ENCODE measurements at regions not wholly inside any gene's neighbourhood (a gene's known extent, or its start where the extent isn't known, plus 50 kb on each side); places are given as distances from the start of the nearest gene placed in this dataset.

DNA sequence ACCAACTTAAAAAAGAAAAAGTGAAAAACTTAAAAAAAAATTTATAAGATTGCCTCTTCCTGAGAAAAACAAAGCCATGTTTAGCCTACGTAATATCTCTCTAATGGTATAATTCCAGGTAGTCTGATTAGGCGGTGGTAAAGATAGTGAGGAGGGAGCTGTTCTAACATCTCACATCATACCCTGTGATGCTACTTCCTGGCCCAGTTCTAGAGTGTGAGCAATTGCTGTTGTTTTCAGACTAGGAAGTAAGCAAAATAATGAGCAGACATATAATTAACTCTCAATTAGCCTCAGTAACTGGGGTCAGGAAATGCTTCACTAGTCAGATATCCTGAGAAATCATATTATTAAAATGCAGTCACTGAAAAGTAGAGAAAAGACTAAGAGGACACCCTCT is 113.9 kb downstream of the PHLDA1 start:
- H3K27ac ChIP-seq, result no peak overlapping the region
- no peaks in the 10 kb centered on the region for H3K9me3 ChIP-seq
- WGBS, 5 donors, result 78 to 91% (median 88%) methylated on average over 2 of the region's 2 CpGs
- no peaks in the 10 kb centered on the region for H3K27me3 ChIP-seq (replicated peaks in 1 of 7)
- H3K36me3 ChIP-seq, result no peaks in the 10 kb centered on the region
- TF ChIP-seq POLR2AphosphoS5 (IDR thresholded peaks at IDR 0.05) (no peak), POLR2A (IDR thresholded peaks at IDR 0.05) (no peak)
- TF ChIP-seq, protein P1, sequence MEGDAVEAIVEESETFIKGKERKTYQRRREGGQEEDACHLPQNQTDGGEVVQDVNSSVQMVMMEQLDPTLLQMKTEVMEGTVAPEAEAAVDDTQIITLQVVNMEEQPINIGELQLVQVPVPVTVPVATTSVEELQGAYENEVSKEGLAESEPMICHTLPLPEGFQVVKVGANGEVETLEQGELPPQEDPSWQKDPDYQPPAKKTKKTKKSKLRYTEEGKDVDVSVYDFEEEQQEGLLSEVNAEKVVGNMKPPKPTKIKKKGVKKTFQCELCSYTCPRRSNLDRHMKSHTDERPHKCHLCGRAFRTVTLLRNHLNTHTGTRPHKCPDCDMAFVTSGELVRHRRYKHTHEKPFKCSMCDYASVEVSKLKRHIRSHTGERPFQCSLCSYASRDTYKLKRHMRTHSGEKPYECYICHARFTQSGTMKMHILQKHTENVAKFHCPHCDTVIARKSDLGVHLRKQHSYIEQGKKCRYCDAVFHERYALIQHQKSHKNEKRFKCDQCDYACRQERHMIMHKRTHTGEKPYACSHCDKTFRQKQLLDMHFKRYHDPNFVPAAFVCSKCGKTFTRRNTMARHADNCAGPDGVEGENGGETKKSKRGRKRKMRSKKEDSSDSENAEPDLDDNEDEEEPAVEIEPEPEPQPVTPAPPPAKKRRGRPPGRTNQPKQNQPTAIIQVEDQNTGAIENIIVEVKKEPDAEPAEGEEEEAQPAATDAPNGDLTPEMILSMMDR (IDR thresholded peaks at IDR 0.05 in 8 of 11, conservative IDR thresholded peaks at IDR 0.05 in 3 of 11), result no peak
- H3K4me1 ChIP-seq, result peaks cover 0 to 17% (median 12%) of the 10 kb centered on the region in 6 donors
- intact Hi-C loops (cut with DNase I; ENCODE audit: low total_unique reads), result no loop called here
- DNase-seq, result no peak
- H3K4me3 ChIP-seq, result no peak overlapping the region

DNA sequence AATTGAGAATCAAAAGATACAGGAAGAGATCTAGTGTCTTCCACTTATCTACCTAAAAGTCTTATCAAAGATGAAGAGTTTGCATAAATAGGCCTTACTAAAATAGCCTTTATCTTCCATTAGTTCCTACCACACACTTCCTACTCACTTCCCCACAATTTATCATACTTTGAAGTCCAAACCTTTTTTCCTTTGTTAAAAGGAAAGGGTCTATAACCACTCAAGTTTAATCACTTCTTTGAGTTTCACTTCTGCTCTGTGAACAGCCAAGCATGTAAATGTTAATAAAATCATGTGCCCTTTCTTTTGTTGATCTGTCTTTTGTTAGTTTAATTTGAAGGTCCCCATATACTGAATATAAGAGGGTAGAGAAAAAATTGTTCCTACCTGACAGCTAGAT is 114.5 kb downstream of the PHLDA1 start:
- H3K4me3 ChIP-seq, result no peak overlapping the region

DNA sequence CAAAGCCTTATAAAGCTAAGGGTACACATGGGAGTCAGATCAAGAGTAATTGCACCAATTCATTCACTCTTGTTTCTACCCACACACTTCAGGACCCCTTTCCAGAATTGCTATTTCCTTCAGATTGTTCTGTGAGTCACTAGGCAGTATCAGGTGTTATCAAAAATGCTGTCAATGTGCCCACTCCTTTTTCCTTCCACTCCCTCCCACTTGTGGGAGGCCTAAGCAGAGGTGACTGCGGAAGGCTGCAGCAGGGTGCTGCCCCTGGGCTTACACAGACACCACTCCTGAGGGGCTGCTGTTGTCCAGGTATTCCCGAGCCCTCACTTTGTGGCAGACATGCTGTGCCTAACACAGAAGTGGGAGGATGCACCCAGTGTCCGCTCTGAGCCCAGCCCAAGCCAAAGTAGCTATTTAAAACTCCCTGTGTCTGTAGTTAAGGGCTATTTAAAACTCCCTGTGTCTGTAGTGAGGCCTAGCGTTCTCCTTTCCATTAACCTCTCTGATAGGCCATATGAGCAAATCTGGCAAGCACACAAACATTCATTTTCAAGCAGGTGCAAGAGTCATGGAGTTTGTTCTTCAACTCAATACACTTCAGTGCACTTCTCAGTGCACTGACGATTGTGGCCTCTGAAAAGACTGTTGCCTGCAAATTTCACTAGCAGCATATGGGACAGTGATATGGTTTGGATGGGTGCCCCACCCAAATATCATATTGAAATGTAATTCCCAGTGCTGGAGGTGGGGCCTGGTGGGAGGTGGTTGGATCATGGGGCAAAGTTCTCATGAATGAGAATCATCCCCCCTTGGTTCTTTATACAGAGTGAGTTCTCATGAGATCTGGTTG is 117.8 kb downstream of the PHLDA1 start:
- intact Hi-C loops (cut with DNase I; ENCODE audit: low total_unique reads), result no loop called here
- no peaks in the 10 kb centered on the region for H3K36me3 ChIP-seq
- TF ChIP-seq POLR2AphosphoS5 (IDR thresholded peaks at IDR 0.05), result no peak
- TF ChIP-seq, protein P1 (IDR thresholded peaks at IDR 0.05 in 8 of 11, conservative IDR thresholded peaks at IDR 0.05 in 3 of 11), result no peak
- no peak for TF ChIP-seq POLR2A (IDR thresholded peaks at IDR 0.05)
- H3K27me3 ChIP-seq (replicated peaks in 1 of 7), result no peaks in the 10 kb centered on the region
- H3K27ac ChIP-seq, result no peak overlapping the region
- H3K4me1 ChIP-seq, result peaks cover 0 to 24% (median 14%) of the 10 kb centered on the region in 6 donors
- no peak for DNase-seq
- 73 to 86% (median 81%) methylated on average over 5 of the region's 5 CpGs for WGBS, 5 donors
- no peaks in the 10 kb centered on the region for H3K9me3 ChIP-seq
- no peak overlapping the region for H3K4me3 ChIP-seq

More for the DNA sequence above, 114.5 kb downstream of the PHLDA1 start:
- no peaks in the 10 kb centered on the region for H3K27me3 ChIP-seq (replicated peaks in 1 of 7)
- no peaks in the 10 kb centered on the region for H3K9me3 ChIP-seq
- no peak for DNase-seq
- H3K4me1 ChIP-seq, result peaks cover 0 to 17% (median 12%) of the 10 kb centered on the region in 6 donors
- TF ChIP-seq, protein P1 (IDR thresholded peaks at IDR 0.05 in 8 of 11, conservative IDR thresholded peaks at IDR 0.05 in 3 of 11), result no peak
- TF ChIP-seq POLR2A (IDR thresholded peaks at IDR 0.05), result no peak
- intact Hi-C loops (cut with DNase I; ENCODE audit: low total_unique reads), result no loop called here
- no peak overlapping the region for H3K27ac ChIP-seq
- H3K36me3 ChIP-seq, result no peaks in the 10 kb centered on the region

DNA sequence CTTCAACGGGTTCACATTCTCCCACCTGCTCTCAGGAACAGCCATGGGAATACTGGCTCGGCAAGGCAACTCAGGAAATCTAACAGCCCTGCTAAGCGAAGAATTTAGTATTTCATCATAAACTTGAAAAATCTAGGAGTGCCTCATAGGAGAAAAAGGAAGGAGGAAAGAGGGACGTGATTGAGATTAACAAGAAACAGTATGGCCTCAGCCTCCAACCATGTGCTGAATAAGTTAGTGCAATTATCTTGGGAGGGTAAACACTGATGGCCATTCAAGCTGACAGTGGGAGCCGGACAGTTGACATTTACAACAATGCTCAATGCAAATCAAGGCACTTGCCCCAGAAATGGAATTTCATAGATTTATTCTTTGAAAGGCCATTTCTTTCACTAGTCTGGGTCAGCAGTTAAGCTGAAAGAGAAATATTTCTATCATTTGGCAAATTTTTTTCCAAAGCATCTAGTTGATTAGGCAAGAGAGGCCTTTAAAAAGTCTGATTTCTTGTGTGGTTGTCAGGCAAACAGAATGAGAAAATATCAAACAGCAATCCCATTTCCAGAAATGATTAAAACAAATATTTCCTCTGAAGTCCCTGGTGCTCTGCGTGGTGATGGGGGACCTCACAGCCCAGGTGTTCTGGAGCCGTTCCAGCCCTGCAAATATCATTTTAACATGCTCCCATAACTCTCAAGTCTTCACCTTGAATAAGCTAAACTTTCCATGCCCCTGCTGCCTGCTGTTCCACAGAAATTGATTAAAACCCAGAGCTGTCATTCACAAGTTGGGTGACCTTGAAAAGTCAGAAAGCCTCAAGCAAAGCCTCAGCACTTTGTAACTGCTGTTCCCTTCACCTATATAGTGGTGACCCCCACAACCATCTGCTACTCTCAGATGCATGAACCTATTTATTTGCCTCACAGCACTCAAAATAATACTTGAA is 121.6 kb downstream of the PHLDA1 start:
- peak overlapping the region in 7 of 8 donors; percentile 38 to 80 (median 60) for H3K27ac ChIP-seq
- intact Hi-C loops (cut with DNase I; ENCODE audit: low total_unique reads), result no loop called here
- DNase-seq, result no peak
- H3K27me3 ChIP-seq (replicated peaks in 1 of 7), result no peaks in the 10 kb centered on the region
- TF ChIP-seq, protein P1 (IDR thresholded peaks at IDR 0.05 in 8 of 11, conservative IDR thresholded peaks at IDR 0.05 in 3 of 11), result peak in 1 of 11 experiments; percentile 1
- no peak for TF ChIP-seq POLR2A (IDR thresholded peaks at IDR 0.05)
- no peaks in the 10 kb centered on the region for H3K36me3 ChIP-seq
- H3K4me3 ChIP-seq, result no peak overlapping the region
- 61 to 82% (median 73%) methylated on average over 7 of the region's 7 CpGs for WGBS, 5 donors
- peaks cover 0 to 13% (median 1%) of the 10 kb centered on the region in 6 donors for H3K4me1 ChIP-seq
- no peaks in the 10 kb centered on the region for H3K9me3 ChIP-seq

Data from spleen (tissue), 11 donors.